ENCODE measurements at regions not wholly inside any gene's neighbourhood (a gene's known extent, or its start where the extent isn't known, plus 50 kb on each side); places are given as distances from the start of the nearest gene placed in this dataset.

DNA sequence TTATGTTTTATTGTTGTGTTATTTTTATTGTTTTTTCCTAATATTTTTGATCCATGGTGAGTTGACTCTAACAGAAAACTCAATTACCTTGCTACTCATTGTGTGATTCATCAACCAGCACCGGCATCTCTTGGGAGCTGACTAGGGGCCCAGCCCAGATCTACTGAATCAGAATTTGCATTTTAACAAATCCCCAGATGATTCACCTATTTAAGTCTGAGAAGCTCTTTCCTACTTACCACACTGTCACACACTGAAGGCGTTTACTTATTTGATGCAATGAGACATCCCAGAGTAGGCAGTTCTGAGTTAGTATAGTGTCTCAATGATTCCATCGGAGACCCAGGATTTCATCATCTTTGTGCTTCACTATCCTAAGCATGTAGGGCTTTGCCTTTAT, 416.6 kb downstream of the RWDD3 start:
- Mint-ChIP-seq H3K4me1 (no peaks in the 10 kb centered on the region), H3K9me3 (peaks cover 7 to 12% of the 10 kb centered on the region in 2 donors), H3K27ac (no peak overlapping the region), H3K27me3 (ENCODE audit: low read depth in 2 of 2) (no peaks in the 10 kb centered on the region), H3K4me3 (no peak overlapping the region), H3K36me3 (no peaks in the 10 kb centered on the region)
- Histone ChIP-seq H3K27me3 (ENCODE audit: control insufficient read depth, insufficient read depth, low read length) (no peaks in the 10 kb centered on the region), H3K4me3 (ENCODE audit: low read length) (no peak overlapping the region), H3K9me3 (ENCODE audit: control insufficient read depth, insufficient read depth, low read length) (no peaks in the 10 kb centered on the region), H3K4me1 (ENCODE audit: control insufficient read depth, insufficient read depth, low read length) (no peaks in the 10 kb centered on the region), H3K27ac (ENCODE audit: low read length) (no peak overlapping the region), H3K36me3 (ENCODE audit: control insufficient read depth, insufficient read depth, low read length) (no peaks in the 10 kb centered on the region)
- ATAC-seq (no peak), DNase-seq (no peak)
- TF ChIP-seq, protein P1, sequence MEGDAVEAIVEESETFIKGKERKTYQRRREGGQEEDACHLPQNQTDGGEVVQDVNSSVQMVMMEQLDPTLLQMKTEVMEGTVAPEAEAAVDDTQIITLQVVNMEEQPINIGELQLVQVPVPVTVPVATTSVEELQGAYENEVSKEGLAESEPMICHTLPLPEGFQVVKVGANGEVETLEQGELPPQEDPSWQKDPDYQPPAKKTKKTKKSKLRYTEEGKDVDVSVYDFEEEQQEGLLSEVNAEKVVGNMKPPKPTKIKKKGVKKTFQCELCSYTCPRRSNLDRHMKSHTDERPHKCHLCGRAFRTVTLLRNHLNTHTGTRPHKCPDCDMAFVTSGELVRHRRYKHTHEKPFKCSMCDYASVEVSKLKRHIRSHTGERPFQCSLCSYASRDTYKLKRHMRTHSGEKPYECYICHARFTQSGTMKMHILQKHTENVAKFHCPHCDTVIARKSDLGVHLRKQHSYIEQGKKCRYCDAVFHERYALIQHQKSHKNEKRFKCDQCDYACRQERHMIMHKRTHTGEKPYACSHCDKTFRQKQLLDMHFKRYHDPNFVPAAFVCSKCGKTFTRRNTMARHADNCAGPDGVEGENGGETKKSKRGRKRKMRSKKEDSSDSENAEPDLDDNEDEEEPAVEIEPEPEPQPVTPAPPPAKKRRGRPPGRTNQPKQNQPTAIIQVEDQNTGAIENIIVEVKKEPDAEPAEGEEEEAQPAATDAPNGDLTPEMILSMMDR (IDR thresholded peaks at IDR 0.05): no peak
- intact Hi-C loops (cut with micrococcal nuclease): no loop called here
- WGBS (ENCODE audit: insufficient coverage): 92% methylated on average over 3 of the region's 3 CpGs

DNA sequence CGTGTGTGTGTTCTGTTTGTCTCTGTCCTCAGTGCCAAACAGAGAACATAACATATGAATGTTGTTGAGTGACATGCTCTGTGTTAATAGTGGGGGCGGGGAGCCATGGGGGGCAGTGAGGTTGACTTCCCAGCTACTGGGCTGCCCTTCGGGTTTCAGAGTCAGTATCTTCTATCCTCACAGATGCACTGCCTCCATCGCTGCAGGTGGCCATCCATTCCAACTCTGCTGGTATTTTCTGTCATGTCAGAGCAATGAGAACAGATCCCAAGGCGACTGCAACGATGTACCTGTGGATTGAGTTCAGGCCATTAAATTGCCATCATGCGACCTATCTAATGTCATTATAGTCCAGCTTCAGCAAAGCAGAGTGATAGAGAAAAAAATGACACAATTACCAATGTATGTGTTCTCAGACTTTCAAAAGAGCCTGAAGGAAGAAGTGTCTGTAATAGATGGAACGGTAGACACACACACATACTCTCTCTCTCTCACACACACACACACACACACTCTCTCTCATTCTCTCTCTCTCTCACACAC, 418.5 kb downstream of the RWDD3 start:
- no peak overlapping the region for H3K27ac Mint-ChIP-seq
- intact Hi-C loops (cut with micrococcal nuclease): no loop called here

DNA sequence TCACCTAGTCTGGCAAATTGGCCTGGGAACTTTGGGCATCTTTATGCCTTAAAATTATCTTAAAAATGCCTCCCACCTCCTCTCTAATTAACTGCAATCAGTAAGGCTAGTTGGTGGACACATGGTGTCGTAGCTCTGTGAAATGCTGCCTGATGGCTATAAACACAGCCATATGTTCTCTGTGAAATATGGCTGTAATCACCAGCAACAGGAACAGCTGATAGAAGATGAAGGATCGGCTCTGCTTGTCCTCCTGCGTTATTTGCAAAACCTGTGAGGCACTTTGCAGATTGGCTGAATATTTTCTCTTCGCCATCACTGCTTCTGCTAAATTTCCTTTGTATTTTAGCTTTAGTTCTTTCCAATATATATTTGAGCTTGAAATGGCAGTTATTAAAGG, 419.6 kb downstream of the RWDD3 start:
- WGBS (ENCODE audit: insufficient coverage): 85% methylated on average over 4 of the region's 4 CpGs
- Mint-ChIP-seq H3K27me3 (ENCODE audit: low read depth in 2 of 2) (no peaks in the 10 kb centered on the region), H3K27ac (no peak overlapping the region), H3K9me3 (peaks cover 7 to 11% of the 10 kb centered on the region in 2 donors), H3K36me3 (no peaks in the 10 kb centered on the region), H3K4me3 (no peak overlapping the region), H3K4me1 (no peaks in the 10 kb centered on the region)
- Histone ChIP-seq H3K27me3 (ENCODE audit: control insufficient read depth, insufficient read depth, low read length) (no peaks in the 10 kb centered on the region), H3K4me1 (ENCODE audit: control insufficient read depth, insufficient read depth, low read length) (no peaks in the 10 kb centered on the region), H3K9me3 (ENCODE audit: control insufficient read depth, insufficient read depth, low read length) (no peaks in the 10 kb centered on the region), H3K27ac (ENCODE audit: low read length) (no peak overlapping the region), H3K4me3 (ENCODE audit: low read length) (no peak overlapping the region), H3K36me3 (ENCODE audit: control insufficient read depth, insufficient read depth, low read length) (no peaks in the 10 kb centered on the region)
- DNase-seq (no peak), ATAC-seq (no peak)
- intact Hi-C loops (cut with micrococcal nuclease): no loop called here
- TF ChIP-seq, protein P1 (IDR thresholded peaks at IDR 0.05): no peak

More for the DNA sequence above, 418.5 kb downstream of the RWDD3 start:
- Mint-ChIP-seq H3K4me3 (no peak overlapping the region), H3K27me3 (ENCODE audit: low read depth in 2 of 2) (no peaks in the 10 kb centered on the region), H3K4me1 (no peaks in the 10 kb centered on the region), H3K9me3 (peaks cover 5 to 7% of the 10 kb centered on the region in 2 donors), H3K36me3 (no peaks in the 10 kb centered on the region)
- no peaks in the 10 kb centered on the region for H3K36me3 ChIP-seq (ENCODE audit: control insufficient read depth, insufficient read depth, low read length)
- H3K27ac ChIP-seq (ENCODE audit: low read length): no peak overlapping the region
- H3K4me3 ChIP-seq (ENCODE audit: low read length): no peak overlapping the region
- no peaks in the 10 kb centered on the region for H3K4me1 ChIP-seq (ENCODE audit: control insufficient read depth, insufficient read depth, low read length)
- DNase-seq: no peak
- H3K9me3 ChIP-seq (ENCODE audit: control insufficient read depth, insufficient read depth, low read length): no peaks in the 10 kb centered on the region
- no peak for ATAC-seq
- no peaks in the 10 kb centered on the region for H3K27me3 ChIP-seq (ENCODE audit: control insufficient read depth, insufficient read depth, low read length)
- TF ChIP-seq, protein P1 (IDR thresholded peaks at IDR 0.05): no peak
- 78% methylated on average over 7 of the region's 8 CpGs for WGBS (ENCODE audit: insufficient coverage)

DNA sequence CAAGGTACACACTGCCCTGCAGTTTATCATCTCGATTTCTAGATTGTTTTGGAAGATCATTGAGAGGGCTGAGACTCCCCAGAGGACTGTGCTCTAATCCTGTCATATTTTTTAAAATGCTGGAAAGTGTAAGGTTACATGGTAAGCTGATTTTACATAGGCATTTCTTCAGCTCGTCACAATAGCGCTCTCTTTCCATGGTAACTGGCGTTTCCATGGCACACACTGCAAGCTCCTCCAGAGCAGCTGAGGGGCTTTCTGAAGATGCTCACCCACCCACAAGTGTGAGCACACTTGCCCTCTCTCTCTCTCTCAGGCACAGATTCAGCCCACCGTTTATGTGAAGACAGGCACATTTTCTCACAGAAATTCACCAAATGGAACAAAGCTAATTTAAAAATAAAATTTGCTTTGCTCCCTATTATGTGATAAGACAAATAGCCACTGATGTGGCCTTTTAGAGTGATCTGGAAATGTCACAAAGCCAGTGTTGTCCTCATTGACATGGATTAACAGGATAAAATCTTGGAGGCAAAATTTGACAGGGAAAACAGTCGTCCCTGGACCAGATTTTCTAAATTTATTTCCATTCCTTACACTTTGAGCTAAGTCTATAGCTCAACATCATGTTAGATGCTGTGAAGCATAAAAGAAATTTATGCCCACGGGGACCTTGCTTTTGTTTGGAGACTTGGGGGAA, 421.5 kb downstream of the RWDD3 start:
- peaks cover 11 to 14% of the 10 kb centered on the region in 2 donors for H3K9me3 Mint-ChIP-seq
- TF ChIP-seq, protein P1 (IDR thresholded peaks at IDR 0.05): no peak
- intact Hi-C loops (cut with micrococcal nuclease): no loop called here
- H3K27me3 Mint-ChIP-seq (ENCODE audit: low read depth in 2 of 2): no peaks in the 10 kb centered on the region
- H3K27ac ChIP-seq (ENCODE audit: low read length): no peak overlapping the region
- no peak overlapping the region for H3K27ac Mint-ChIP-seq
- ATAC-seq: no peak
- H3K36me3 ChIP-seq (ENCODE audit: control insufficient read depth, insufficient read depth, low read length): no peaks in the 10 kb centered on the region
- H3K4me1 ChIP-seq (ENCODE audit: control insufficient read depth, insufficient read depth, low read length): no peaks in the 10 kb centered on the region
- no peaks in the 10 kb centered on the region for H3K27me3 ChIP-seq (ENCODE audit: control insufficient read depth, insufficient read depth, low read length)
- H3K4me3 ChIP-seq (ENCODE audit: low read length): no peak overlapping the region
- H3K4me3 Mint-ChIP-seq: no peak overlapping the region
- H3K9me3 ChIP-seq (ENCODE audit: control insufficient read depth, insufficient read depth, low read length): no peaks in the 10 kb centered on the region
- DNase-seq: no peak
- H3K4me1 Mint-ChIP-seq: no peaks in the 10 kb centered on the region
- 71% methylated on average over 6 of the region's 7 CpGs for WGBS (ENCODE audit: insufficient coverage)
- H3K36me3 Mint-ChIP-seq: no peaks in the 10 kb centered on the region
